Fibroblast of lung (primary cell): ENCODE measurements at regions not wholly inside any gene's neighbourhood (a gene's known extent, or its start where the extent isn't known, plus 50 kb on each side); places are given as distances from the start of the nearest gene placed in this dataset.

Experiments
- DNase-seq, 2 donors: peaks; one replicate each; pipeline versions ENCODE4 v3.0.0 to v3.0.0-alpha.2; 2010; ENCODE audit warnings: low read depth in 2 of 2
- H2AFZ ChIP-seq: 2 replicates; pipeline ENCODE4 v1.5.1; 2012; ENCODE audit warnings: low read length, control low read depth, inconsistent platforms
- H3K27ac ChIP-seq: 2 replicates; pipeline ENCODE4 v1.5.1; 2011; ENCODE audit warnings: low read length, control low read depth; ENCODE audit not compliant: insufficient read depth
- H3K27me3 ChIP-seq: 2 replicates; pipeline ENCODE4 v1.5.1; 2011; ENCODE audit warnings: mild to moderate bottlenecking, low read length; ENCODE audit not compliant: control insufficient read depth, insufficient read depth
- H3K36me3 ChIP-seq: 2 replicates; pipeline ENCODE4 v1.5.1; 2011; ENCODE audit warnings: low read length; ENCODE audit not compliant: control insufficient read depth, insufficient read depth
- H3K4me1 ChIP-seq: 2 replicates; pipeline ENCODE4 v1.5.1; 2011; ENCODE audit warnings: low read length; ENCODE audit not compliant: control insufficient read depth, insufficient read depth; ENCODE audit errors: extremely low read depth
- H3K4me2 ChIP-seq: 2 replicates; pipeline ENCODE4 v1.5.1; 2011; ENCODE audit warnings: low read length, control low read depth; ENCODE audit not compliant: insufficient read depth; ENCODE audit errors: extremely low read depth
- H3K4me3 ChIP-seq, 4 experiments: fragments of 200-600 bp in 1 of 4; sonication (generic) in 1 of 4; replicated peaks in 1 of 4; 2 replicates each; pipeline ENCODE4 v1.5.1; 2011 to 2016; ENCODE audit warnings: low read length in 4 of 4, low read depth in 3 of 4, mild to moderate bottlenecking in 3 of 4, control low read depth in 2 of 4, inconsistent platforms in 1 of 4, mixed read lengths in 1 of 4; ENCODE audit not compliant: insufficient read depth in 1 of 4; ENCODE audit errors: control extremely low read depth in 1 of 4
- H3K79me2 ChIP-seq: 2 replicates; pipeline ENCODE4 v1.5.1; 2012; ENCODE audit warnings: mild to moderate bottlenecking, low read length, inconsistent platforms; ENCODE audit not compliant: control insufficient read depth, insufficient read depth
- H3K9ac ChIP-seq: 2 replicates; pipeline ENCODE4 v1.5.1; 2011; ENCODE audit warnings: mild to moderate bottlenecking, low read length, control low read depth; ENCODE audit not compliant: insufficient read depth
- H3K9me3 ChIP-seq: 2 replicates; pipeline ENCODE4 v1.5.1; 2012; ENCODE audit warnings: low read depth, low read length; ENCODE audit not compliant: control insufficient read depth, insufficient read depth
- H4K20me1 ChIP-seq: 2 replicates; pipeline ENCODE4 v1.5.1; 2011; ENCODE audit warnings: low read length; ENCODE audit not compliant: control insufficient read depth, insufficient read depth; ENCODE audit errors: extremely low read depth
- EZH2 ChIP-seq: IDR thresholded peaks from 2 replicates; pipeline ENCODE4 v1.5.1; 2012; ENCODE audit warnings: low read length, control low read depth, mild to moderate bottlenecking; ENCODE audit errors: missing control alignments
- TF ChIP-seq, protein P1 (sequence below), 2 donors: IDR thresholded peaks in 1 of 2; conservative IDR thresholded peaks in 1 of 2; 1 replicate in 1 of 2; 2 replicates in 1 of 2; pipeline ENCODE4 v1.5.1; 2011 to 2012; ENCODE audit warnings: low read length in 2 of 2, control low read depth in 1 of 2, inconsistent platforms in 1 of 2, low read depth in 1 of 2, mild to moderate bottlenecking in 1 of 2

DNA sequence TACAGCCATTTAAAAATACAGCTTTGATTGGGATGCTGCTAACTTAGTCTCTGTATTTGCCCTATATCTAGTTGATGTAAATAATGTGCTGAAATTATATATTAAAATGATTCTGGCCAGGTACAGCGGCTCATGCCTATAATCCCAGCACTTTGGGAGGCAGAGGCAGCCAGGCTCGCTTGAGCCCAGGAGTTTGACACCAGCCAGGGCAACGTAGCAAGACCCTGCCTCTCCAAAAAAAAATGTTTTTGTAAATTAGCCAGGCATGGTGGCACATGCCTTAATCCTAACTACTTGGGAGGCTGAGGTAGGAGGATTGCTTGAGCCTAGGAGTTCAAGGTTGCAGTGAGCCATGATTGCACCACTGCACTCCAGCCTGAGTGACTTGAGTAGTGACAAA is 143.8 kb upstream of the CELF2 start:
- H3K4me1 ChIP-seq = peaks cover 13% of the 10 kb centered on the region
- H3K4me2 ChIP-seq = no peak overlapping the region
- H3K9ac ChIP-seq = no peak overlapping the region
- H2AFZ ChIP-seq = no peak overlapping the region
- H3K36me3 ChIP-seq = no peaks in the 10 kb centered on the region
- H3K79me2 ChIP-seq = no peaks in the 10 kb centered on the region
- TF ChIP-seq EZH2 = no peak
- TF ChIP-seq, protein P1, sequence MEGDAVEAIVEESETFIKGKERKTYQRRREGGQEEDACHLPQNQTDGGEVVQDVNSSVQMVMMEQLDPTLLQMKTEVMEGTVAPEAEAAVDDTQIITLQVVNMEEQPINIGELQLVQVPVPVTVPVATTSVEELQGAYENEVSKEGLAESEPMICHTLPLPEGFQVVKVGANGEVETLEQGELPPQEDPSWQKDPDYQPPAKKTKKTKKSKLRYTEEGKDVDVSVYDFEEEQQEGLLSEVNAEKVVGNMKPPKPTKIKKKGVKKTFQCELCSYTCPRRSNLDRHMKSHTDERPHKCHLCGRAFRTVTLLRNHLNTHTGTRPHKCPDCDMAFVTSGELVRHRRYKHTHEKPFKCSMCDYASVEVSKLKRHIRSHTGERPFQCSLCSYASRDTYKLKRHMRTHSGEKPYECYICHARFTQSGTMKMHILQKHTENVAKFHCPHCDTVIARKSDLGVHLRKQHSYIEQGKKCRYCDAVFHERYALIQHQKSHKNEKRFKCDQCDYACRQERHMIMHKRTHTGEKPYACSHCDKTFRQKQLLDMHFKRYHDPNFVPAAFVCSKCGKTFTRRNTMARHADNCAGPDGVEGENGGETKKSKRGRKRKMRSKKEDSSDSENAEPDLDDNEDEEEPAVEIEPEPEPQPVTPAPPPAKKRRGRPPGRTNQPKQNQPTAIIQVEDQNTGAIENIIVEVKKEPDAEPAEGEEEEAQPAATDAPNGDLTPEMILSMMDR (conservative IDR thresholded peaks at IDR 0.05 in 1 of 2, IDR thresholded peaks at IDR 0.05 in 1 of 2; ENCODE audit: low read depth in 1 of 2, low read length in 2 of 2) = no peak
- no peaks in the 10 kb centered on the region for H3K9me3 ChIP-seq
- no peak for DNase-seq
- no peak overlapping the region for H3K4me3 ChIP-seq
- no peak overlapping the region for H3K27ac ChIP-seq
- no peaks in the 10 kb centered on the region for H3K27me3 ChIP-seq
- H4K20me1 ChIP-seq = no peaks in the 10 kb centered on the region

DNA sequence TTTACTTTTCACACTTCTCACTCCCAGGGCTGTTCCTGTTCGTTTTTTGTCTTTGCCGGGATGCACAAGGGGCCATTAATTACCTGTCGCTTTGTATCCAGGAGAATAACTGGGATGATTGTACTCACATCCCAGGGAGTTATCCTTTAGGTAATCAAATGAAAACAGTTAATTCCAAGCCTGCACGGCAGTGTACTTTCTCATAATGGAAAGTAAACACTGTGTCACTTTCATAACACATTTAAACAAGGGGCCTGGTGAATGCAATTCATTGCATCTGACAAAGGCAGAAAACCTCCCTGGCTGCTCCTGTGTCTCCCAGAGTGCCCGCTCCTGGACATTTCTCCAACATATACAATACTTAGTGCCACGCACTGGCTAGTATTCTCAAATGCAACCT is 138.7 kb upstream of the CELF2 start:
- DNase-seq = no peak
- Histone ChIP-seq H3K9ac (no peak overlapping the region), H3K79me2 (no peaks in the 10 kb centered on the region), H3K36me3 (no peaks in the 10 kb centered on the region), H3K4me3 (no peak overlapping the region), H3K9me3 (no peaks in the 10 kb centered on the region), H2AFZ (no peak overlapping the region), H4K20me1 (no peaks in the 10 kb centered on the region), H3K4me1 (no peaks in the 10 kb centered on the region), H3K27me3 (no peaks in the 10 kb centered on the region), H3K4me2 (no peak overlapping the region), H3K27ac (no peak overlapping the region)
- TF ChIP-seq, protein P1 (conservative IDR thresholded peaks at IDR 0.05 in 1 of 2, IDR thresholded peaks at IDR 0.05 in 1 of 2; ENCODE audit: low read depth in 1 of 2, low read length in 2 of 2) = no peak
- TF ChIP-seq EZH2 = no peak

DNA sequence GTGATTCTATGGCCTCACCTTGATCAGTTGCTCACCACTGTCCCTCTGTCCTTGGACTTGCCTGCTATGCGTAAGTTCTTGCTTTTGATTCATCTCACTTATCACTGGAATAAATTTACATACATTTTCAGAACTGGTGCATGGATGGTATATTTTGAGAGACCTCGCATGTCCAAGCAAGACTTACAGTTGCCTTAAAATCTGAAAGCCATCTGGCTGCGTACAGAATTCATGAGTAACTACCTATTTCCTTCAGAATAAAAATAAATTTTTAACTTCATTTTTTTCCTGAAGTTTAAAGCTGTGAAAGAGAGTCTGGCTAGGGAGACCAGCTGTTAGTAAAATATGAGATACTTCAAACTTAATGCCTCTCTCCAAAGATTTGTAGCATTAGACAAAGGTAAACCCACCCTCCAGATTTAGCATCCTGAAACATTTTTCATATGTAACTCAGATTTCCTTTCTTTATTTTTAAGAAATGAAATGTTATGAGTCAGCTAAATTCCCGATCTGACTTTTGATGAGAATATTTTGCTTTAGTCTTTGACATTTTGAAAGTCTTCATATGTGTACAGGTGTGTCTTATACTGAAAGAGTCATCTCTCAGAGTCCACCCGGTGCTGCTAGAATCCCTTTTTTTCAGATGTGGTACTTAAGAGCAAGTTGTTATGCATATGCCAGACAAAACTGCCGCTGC is 136.4 kb upstream of the CELF2 start:
- no peak overlapping the region for H3K4me2 ChIP-seq
- H3K27me3 ChIP-seq = no peaks in the 10 kb centered on the region
- TF ChIP-seq, protein P1 (conservative IDR thresholded peaks at IDR 0.05 in 1 of 2, IDR thresholded peaks at IDR 0.05 in 1 of 2; ENCODE audit: low read depth in 1 of 2, low read length in 2 of 2) = no peak
- TF ChIP-seq EZH2 = no peak
- H3K27ac ChIP-seq = no peak overlapping the region
- DNase-seq = no peak
- H3K9ac ChIP-seq = no peak overlapping the region
- no peaks in the 10 kb centered on the region for H3K36me3 ChIP-seq
- H3K79me2 ChIP-seq = no peaks in the 10 kb centered on the region
- no peak overlapping the region for H2AFZ ChIP-seq
- no peaks in the 10 kb centered on the region for H3K4me1 ChIP-seq
- no peak overlapping the region for H3K4me3 ChIP-seq
- no peaks in the 10 kb centered on the region for H3K9me3 ChIP-seq
- no peaks in the 10 kb centered on the region for H4K20me1 ChIP-seq
